ENCODE measurements at regions not wholly inside any gene's neighbourhood (a gene's known extent, or its start where the extent isn't known, plus 50 kb on each side); places are given as distances from the start of the nearest gene placed in this dataset.
"Not testable (repeated sequence)": the region's sequence is repeated elsewhere in the genome, so short reads cannot be mapped to it uniquely, and the experiment has no call there.

GRCh38 chr5:42176118-42176517, 247.1 kb upstream of the GHR start:
- TF ChIP-seq CTCF (IDR thresholded peaks at IDR 0.05; ENCODE audit: extremely low read depth in 1 of 2, insufficient read depth in 1 of 2, low read depth in 1 of 2, low read length in 2 of 2); FOS (IDR thresholded peaks at IDR 0.05; ENCODE audit: borderline replicate concordance, insufficient read depth, low read length); POLR2AphosphoS5 (IDR thresholded peaks at IDR 0.05; ENCODE audit: insufficient read depth, low read depth, low read length); POLR2A (IDR thresholded peaks at IDR 0.05; ENCODE audit: low read depth, low read length); JUN (IDR thresholded peaks at IDR 0.05; ENCODE audit: borderline replicate concordance, insufficient read depth, insufficient read length, low read depth): not testable (repeated sequence)

Measured in endothelial cell of umbilical vein (primary cell).